HepG2 (cell line): ENCODE measurements at regions not wholly inside any gene's neighbourhood (a gene's known extent, or its start where the extent isn't known, plus 50 kb on each side); places are given as distances from the start of the nearest gene placed in this dataset.

Source experiments
- ATAC-seq: fragments of 200-7000 bp; cut with Tn5 transposase; 3 replicates; pipeline ENCODE4 v1.9.1; 2020; ENCODE audit warnings: mild to moderate bottlenecking, moderate library complexity
- BruUV-seq: library from RNA; stranded (reverse); fragments of 400-500 nt; replicated peaks from 2 replicates; lab custom pipeline; 2021; lab: Mats Ljungman, UMichigan
- CTCF ChIA-PET: fragments of 300-600 bp; formaldehyde crosslinking; extraction: SDS; loops from one replicate; lab custom pipeline; 2021; ENCODE audit warnings: low total read pairs, inconsistent platforms, low intra/inter-chr PET ratio; lab: Yijun Ruan, JAX
- POLR2A ChIA-PET: fragments of 350-600 bp; sonication (Branson Sonifier 250); formaldehyde crosslinking; loops from one replicate; lab custom pipeline; 2020; ENCODE audit warnings: antibody characterized with exemption, inconsistent platforms; lab: Yijun Ruan, JAX
- DNase-seq: peaks from one replicate; pipeline ENCODE4 v3.0.0-alpha.2; 2015; ENCODE audit warnings: low spot score
- FAIRE-seq: peaks from 3 replicates; lab custom pipeline; 2011; peaks lifted over from hg19 to GRCh38; lab: Jason Lieb, UNC
- H2AFZ ChIP-seq: one replicate; pipeline ENCODE4 v1.6.1; 2011; ENCODE audit warnings: low read length, inconsistent platforms
- H3K27ac ChIP-seq: fragments of 300-600 bp; 3 replicates; pipeline ENCODE4 v1.8.0; 2011; ENCODE audit warnings: mixed run types, mild to moderate bottlenecking, mixed read lengths, low read length, inconsistent platforms; ENCODE audit not compliant: insufficient read depth; ENCODE audit errors: extremely low read length
- H3K27me3 ChIP-seq, 2 experiments: fragments of 200-600 bp in 1 of 2; 2 replicates in 1 of 2; 3 replicates in 1 of 2; pipeline versions ENCODE4 v1.6.0 to v1.8.0; 2011; ENCODE audit warnings: low read length in 2 of 2, mild to moderate bottlenecking in 2 of 2, moderate library complexity in 2 of 2, inconsistent platforms in 1 of 2; ENCODE audit not compliant: insufficient read depth in 2 of 2, control insufficient read depth in 1 of 2
- H3K36me3 ChIP-seq, 2 experiments: fragments of 200-600 bp in 1 of 2; replicated peaks in 1 of 2; 2 replicates in 1 of 2; 3 replicates in 1 of 2; pipeline versions ENCODE4 v1.5.1 to v1.8.0; 2011; ENCODE audit warnings: low read length in 2 of 2, inconsistent platforms in 1 of 2; ENCODE audit not compliant: insufficient read depth in 2 of 2, control insufficient read depth in 1 of 2
- H3K4me1 ChIP-seq: 2 replicates; pipeline ENCODE4 v1.5.1; 2012; ENCODE audit warnings: low read length, inconsistent platforms; ENCODE audit not compliant: insufficient read depth
- H3K4me2 ChIP-seq: 2 replicates; pipeline ENCODE4 v1.6.0; 2011; ENCODE audit warnings: low read depth, low read length, inconsistent platforms
- H3K4me3 ChIP-seq, 3 experiments: fragments of 200-600 bp in 1 of 3; sonication (generic), shearing (Covaris generic) in 1 of 3; replicated peaks in 1 of 3; 2 replicates each; pipeline ENCODE4 v1.5.1; 2011 to 2016; ENCODE audit warnings: low read length in 3 of 3, inconsistent platforms in 2 of 3, low read depth in 2 of 3, mild to moderate bottlenecking in 2 of 3, control low read depth in 1 of 3, mixed read lengths in 1 of 3; ENCODE audit not compliant: insufficient read depth in 1 of 3
- H3K79me2 ChIP-seq: one replicate; pipeline ENCODE4 v1.6.1; 2011; ENCODE audit warnings: low read length, inconsistent platforms; ENCODE audit not compliant: insufficient read depth
- H3K9ac ChIP-seq: 2 replicates; pipeline ENCODE4 v1.6.0; 2011; ENCODE audit warnings: mild to moderate bottlenecking, low read depth, low read length, inconsistent platforms; ENCODE audit not compliant: insufficient read depth
- H3K9me3 ChIP-seq: 2 replicates; pipeline ENCODE4 v1.5.1; 2012; ENCODE audit warnings: mild to moderate bottlenecking, low read length
- H4K20me1 ChIP-seq: 2 replicates; pipeline ENCODE4 v1.6.0; 2011; ENCODE audit warnings: inconsistent platforms, mild to moderate bottlenecking, low read length, moderate library complexity; ENCODE audit not compliant: insufficient read depth
- ELF1 ChIP-seq: sonication (generic); formaldehyde crosslinking; IDR thresholded peaks from 2 replicates; pipeline ENCODE4 v1.4.0; 2020; ENCODE audit warnings: missing genetic modification reagents
- FOXK1 ChIP-seq: sonication (generic); formaldehyde crosslinking; IDR thresholded peaks from 2 replicates; pipeline ENCODE4 v1.4.0; 2020; ENCODE audit warnings: low read depth, missing genetic modification reagents, borderline replicate concordance
- HOMEZ ChIP-seq: IDR thresholded peaks from 2 replicates; pipeline ENCODE4 v1.6.1; 2016; ENCODE audit warnings: low read depth
- MTA1 ChIP-seq: sonication (generic); formaldehyde crosslinking; IDR thresholded peaks from 2 replicates; pipeline ENCODE4 v1.4.0; 2020; ENCODE audit warnings: missing genetic modification reagents, mild to moderate bottlenecking, borderline replicate concordance
- NFYC ChIP-seq: IDR thresholded peaks from 2 replicates; pipeline ENCODE4 v1.6.1; 2016; ENCODE audit warnings: missing genetic modification reagents, missing compliant biosample characterization
- PREB ChIP-seq: sonication (generic); formaldehyde crosslinking; IDR thresholded peaks from 2 replicates; pipeline ENCODE4 v1.4.0; 2020; ENCODE audit warnings: missing genetic modification reagents
- SKI ChIP-seq: fragments of 450-650 bp; IDR thresholded peaks from one replicate; pipeline ENCODE4 v1.6.1; 2018; ENCODE audit warnings: mild to moderate bottlenecking; ENCODE audit not compliant: partially characterized antibody
- ZFY ChIP-seq: sonication (generic); formaldehyde crosslinking; IDR thresholded peaks from 2 replicates; pipeline ENCODE4 v1.4.0; 2020; ENCODE audit warnings: missing genetic modification reagents
- ZNF484 ChIP-seq: sonication (generic); formaldehyde crosslinking; IDR thresholded peaks from 2 replicates; pipeline ENCODE4 v1.5.1; 2020; ENCODE audit warnings: mild to moderate bottlenecking, low read depth, missing genetic modification reagents, borderline replicate concordance
- WGBS: methylation state at CpG from one replicate; pipeline ENCODE4 v1.1.6; 2017; ENCODE audit warnings: low lambda C conversion rate; 5-methylcytosine and 5-hydroxymethylcytosine counted together
- in situ Hi-C: cut with HindIII; loops from 2 replicates; pipeline ENCODE4 v1.10.0; 2017; ENCODE audit warnings: low pct_unique_long_range_greater_than_20kb; ENCODE audit not compliant: extremely low pct_ligation_motif_present
- intact Hi-C: fragments of 100-400 bp; cut with micrococcal nuclease; formaldehyde crosslinking; loops from one replicate; pipeline ENCODE4 v1.10.0; 2022; ENCODE audit not compliant: unreplicated experiment
- TF ChIP-seq, protein P1 (sequence below): fragments of 450-650 bp; IDR thresholded peaks from 2 replicates; pipeline ENCODE4 v1.6.1; 2016
- TF ChIP-seq, protein P2 (sequence below): sonication (generic); formaldehyde crosslinking; IDR thresholded peaks from 2 replicates; pipeline ENCODE4 v1.8.1; 2023; ENCODE audit warnings: mild to moderate bottlenecking, missing genetic modification reagents, borderline replicate concordance
- TF ChIP-seq, protein P3 (sequence below): sonication (generic); formaldehyde crosslinking; IDR thresholded peaks from 2 replicates; pipeline ENCODE4 v1.8.0; 2022; ENCODE audit warnings: mild to moderate bottlenecking, missing genetic modification reagents, moderate library complexity
- TF ChIP-seq, protein P4 (sequence below), 2 experiments: sonication (generic) in 1 of 2; formaldehyde crosslinking in 1 of 2; IDR thresholded peaks; 2 replicates each; pipeline versions ENCODE4 v1.4.0 to v1.6.1; 2016 to 2020; ENCODE audit warnings: borderline replicate concordance in 1 of 2, low read depth in 1 of 2, mild to moderate bottlenecking in 1 of 2, missing genetic modification reagents in 1 of 2

GRCh38 chr4:33911959-33912358 is 2332.4 kb downstream of the ARAP2 start (continued):
- TF ChIP-seq, protein P1, sequence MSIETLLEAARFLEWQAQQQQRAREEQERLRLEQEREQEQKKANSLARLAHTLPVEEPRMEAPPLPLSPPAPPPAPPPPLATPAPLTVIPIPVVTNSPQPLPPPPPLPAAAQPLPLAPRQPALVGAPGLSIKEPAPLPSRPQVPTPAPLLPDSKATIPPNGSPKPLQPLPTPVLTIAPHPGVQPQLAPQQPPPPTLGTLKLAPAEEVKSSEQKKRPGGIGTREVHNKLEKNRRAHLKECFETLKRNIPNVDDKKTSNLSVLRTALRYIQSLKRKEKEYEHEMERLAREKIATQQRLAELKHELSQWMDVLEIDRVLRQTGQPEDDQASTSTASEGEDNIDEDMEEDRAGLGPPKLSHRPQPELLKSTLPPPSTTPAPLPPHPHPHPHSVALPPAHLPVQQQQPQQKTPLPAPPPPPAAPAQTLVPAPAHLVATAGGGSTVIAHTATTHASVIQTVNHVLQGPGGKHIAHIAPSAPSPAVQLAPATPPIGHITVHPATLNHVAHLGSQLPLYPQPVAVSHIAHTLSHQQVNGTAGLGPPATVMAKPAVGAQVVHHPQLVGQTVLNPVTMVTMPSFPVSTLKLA = no peak
- TF ChIP-seq MTA1 (CRISPR knock-in tag) = no peak

GRCh38 chr4:33914386-33914785 is 2329.9 kb downstream of the ARAP2 start:
- 9% methylated on average over 2 of the region's 2 CpGs for WGBS
- POLR2A ChIA-PET = no interaction called here
- in situ Hi-C loops = no loop called here
- Histone ChIP-seq H3K9ac (no peak overlapping the region), H3K27ac (no peak overlapping the region), H3K4me3 (no peak overlapping the region), H3K9me3 (peaks cover 76% of the 10 kb centered on the region), H3K36me3 (no peaks in the 10 kb centered on the region), H3K4me2 (no peak overlapping the region), H3K79me2 (no peaks in the 10 kb centered on the region), H2AFZ (no peak overlapping the region), H3K4me1 (no peaks in the 10 kb centered on the region), H4K20me1 (no peaks in the 10 kb centered on the region), H3K27me3 (no peaks in the 10 kb centered on the region)
- DNase-seq (no peak), FAIRE-seq (no peak), ATAC-seq (no peak)
- intact Hi-C loops = no loop called here
- CTCF ChIA-PET = no interaction called here
- no TSS peak for BruUV-seq
- TF ChIP-seq, protein P2, sequence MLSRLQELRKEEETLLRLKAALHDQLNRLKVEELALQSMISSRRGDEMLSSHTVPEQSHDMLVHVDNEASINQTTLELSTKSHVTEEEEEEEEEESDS (CRISPR knock-in tag) = no peak
- TF ChIP-seq ZNF484 (CRISPR knock-in tag) (no peak), PREB (CRISPR knock-in tag) (no peak), HOMEZ (no peak), FOXK1 (CRISPR knock-in tag) (no peak), ELF1 (CRISPR knock-in tag) (no peak), SKI (no peak), ZFY (CRISPR knock-in tag) (no peak), NFYC (no peak)
- TF ChIP-seq, protein P3, sequence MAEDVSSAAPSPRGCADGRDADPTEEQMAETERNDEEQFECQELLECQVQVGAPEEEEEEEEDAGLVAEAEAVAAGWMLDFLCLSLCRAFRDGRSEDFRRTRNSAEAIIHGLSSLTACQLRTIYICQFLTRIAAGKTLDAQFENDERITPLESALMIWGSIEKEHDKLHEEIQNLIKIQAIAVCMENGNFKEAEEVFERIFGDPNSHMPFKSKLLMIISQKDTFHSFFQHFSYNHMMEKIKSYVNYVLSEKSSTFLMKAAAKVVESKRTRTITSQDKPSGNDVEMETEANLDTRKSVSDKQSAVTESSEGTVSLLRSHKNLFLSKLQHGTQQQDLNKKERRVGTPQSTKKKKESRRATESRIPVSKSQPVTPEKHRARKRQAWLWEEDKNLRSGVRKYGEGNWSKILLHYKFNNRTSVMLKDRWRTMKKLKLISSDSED = no peak
- TF ChIP-seq, protein P4, sequence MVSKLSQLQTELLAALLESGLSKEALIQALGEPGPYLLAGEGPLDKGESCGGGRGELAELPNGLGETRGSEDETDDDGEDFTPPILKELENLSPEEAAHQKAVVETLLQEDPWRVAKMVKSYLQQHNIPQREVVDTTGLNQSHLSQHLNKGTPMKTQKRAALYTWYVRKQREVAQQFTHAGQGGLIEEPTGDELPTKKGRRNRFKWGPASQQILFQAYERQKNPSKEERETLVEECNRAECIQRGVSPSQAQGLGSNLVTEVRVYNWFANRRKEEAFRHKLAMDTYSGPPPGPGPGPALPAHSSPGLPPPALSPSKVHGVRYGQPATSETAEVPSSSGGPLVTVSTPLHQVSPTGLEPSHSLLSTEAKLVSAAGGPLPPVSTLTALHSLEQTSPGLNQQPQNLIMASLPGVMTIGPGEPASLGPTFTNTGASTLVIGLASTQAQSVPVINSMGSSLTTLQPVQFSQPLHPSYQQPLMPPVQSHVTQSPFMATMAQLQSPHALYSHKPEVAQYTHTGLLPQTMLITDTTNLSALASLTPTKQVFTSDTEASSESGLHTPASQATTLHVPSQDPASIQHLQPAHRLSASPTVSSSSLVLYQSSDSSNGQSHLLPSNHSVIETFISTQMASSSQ (IDR thresholded peaks at IDR 0.05; ENCODE audit: low read depth) = no peak
- TF ChIP-seq, protein P4 (CRISPR knock-in tag; IDR thresholded peaks at IDR 0.05; ENCODE audit: borderline replicate concordance) = no peak
